ENCODE measurements at regions not wholly inside any gene's neighbourhood (a gene's known extent, or its start where the extent isn't known, plus 50 kb on each side); places are given as distances from the start of the nearest gene placed in this dataset.

- no peak for TF ChIP-seq POLR2AphosphoS5 (IDR thresholded peaks at IDR 0.05)
- TF ChIP-seq CTCF (IDR thresholded peaks at IDR 0.05): no peak
These were observed 163.4 kb downstream of the INHBB start for GRCh38 chr2:120509213-120509815.
